ENCODE measurements at regions not wholly inside any gene's neighbourhood (a gene's known extent, or its start where the extent isn't known, plus 50 kb on each side); places are given as distances from the start of the nearest gene placed in this dataset.

DNA sequence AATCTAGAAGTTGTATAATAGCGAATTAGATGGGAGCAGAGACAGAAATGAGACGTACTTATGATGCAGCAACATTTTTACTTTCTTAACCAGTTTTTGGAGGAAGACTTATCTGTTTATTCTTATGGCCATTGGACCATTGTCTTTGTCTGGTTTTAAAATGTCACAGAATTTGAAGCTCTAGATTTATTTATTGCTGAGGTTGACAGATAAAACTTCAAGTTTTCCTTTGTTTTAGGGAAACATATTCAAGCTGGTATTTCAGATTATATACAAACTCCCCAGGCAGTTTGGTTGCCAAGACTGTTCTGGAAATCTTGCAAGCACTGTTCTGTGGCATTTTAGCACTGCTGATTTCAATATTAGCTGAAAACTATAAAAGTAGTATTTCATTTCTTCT lies 1021.7 kb downstream of the GALC start:
- TF ChIP-seq, protein P1, sequence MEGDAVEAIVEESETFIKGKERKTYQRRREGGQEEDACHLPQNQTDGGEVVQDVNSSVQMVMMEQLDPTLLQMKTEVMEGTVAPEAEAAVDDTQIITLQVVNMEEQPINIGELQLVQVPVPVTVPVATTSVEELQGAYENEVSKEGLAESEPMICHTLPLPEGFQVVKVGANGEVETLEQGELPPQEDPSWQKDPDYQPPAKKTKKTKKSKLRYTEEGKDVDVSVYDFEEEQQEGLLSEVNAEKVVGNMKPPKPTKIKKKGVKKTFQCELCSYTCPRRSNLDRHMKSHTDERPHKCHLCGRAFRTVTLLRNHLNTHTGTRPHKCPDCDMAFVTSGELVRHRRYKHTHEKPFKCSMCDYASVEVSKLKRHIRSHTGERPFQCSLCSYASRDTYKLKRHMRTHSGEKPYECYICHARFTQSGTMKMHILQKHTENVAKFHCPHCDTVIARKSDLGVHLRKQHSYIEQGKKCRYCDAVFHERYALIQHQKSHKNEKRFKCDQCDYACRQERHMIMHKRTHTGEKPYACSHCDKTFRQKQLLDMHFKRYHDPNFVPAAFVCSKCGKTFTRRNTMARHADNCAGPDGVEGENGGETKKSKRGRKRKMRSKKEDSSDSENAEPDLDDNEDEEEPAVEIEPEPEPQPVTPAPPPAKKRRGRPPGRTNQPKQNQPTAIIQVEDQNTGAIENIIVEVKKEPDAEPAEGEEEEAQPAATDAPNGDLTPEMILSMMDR (IDR thresholded peaks at IDR 0.05; ENCODE audit: poor library complexity): no peak
- TF ChIP-seq EZH2 (IDR thresholded peaks at IDR 0.05; ENCODE audit: borderline replicate concordance) (no peak), EZH2phosphoT487 (IDR thresholded peaks at IDR 0.05; ENCODE audit: low read depth, severe bottlenecking, unreplicated experiment) (no peak)
- no peak overlapping the region for H2AFZ ChIP-seq
- no peak overlapping the region for H3K4me2 ChIP-seq
- no peaks in the 10 kb centered on the region for H3K27me3 ChIP-seq
- peaks cover 5% of the 10 kb centered on the region for H3K9me3 ChIP-seq (ENCODE audit: low read depth)
- no peak overlapping the region for H3K27ac ChIP-seq
- no peaks in the 10 kb centered on the region for H3K9me2 ChIP-seq (replicated peaks; ENCODE audit: insufficient read depth)
- peaks cover 3% of the 10 kb centered on the region for H3K36me3 ChIP-seq (replicated peaks; ENCODE audit: insufficient read depth, low read depth)
- H3K79me2 ChIP-seq: no peaks in the 10 kb centered on the region
- H3K4me1 ChIP-seq (ENCODE audit: insufficient read depth): no peaks in the 10 kb centered on the region
- 89% methylated on average over 2 of the region's 2 CpGs for WGBS (ENCODE audit: low lambda C conversion rate, missing lambda C conversion rate)
- DNase-seq (ENCODE audit: low spot score): no peak
- no peaks in the 10 kb centered on the region for H4K20me1 ChIP-seq (ENCODE audit: insufficient read depth, poor library complexity, severe bottlenecking)
- no peak overlapping the region for H3K4me3 ChIP-seq

DNA sequence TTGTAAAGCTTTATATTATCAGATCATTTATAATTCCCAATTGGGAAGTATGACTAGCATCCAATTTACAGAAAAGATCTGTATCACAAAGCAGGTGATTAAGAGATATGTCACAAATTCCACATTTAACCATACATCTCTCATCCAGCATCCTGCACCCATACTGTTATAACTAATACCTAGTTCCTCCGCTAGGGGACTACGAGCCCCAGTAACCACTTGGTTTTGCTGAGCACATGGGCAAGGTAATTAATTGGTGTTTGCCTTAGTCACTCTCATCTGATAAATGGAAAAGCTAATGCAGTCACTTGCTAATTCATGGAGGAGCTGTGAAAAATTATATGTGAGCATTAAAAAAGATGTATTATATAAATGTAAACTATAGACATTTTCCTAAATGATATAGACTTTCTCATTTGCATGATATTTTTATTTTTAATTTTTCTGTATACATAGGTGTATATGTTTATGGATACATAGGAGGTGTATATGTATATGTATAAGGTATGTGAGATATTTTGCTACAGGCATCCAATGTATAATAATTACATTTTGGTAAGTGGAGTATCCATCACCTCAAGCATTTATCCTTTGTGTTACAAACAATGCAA lies 1031.8 kb downstream of the GALC start:
- DNase-seq (ENCODE audit: low spot score): peak; percentile 50
- Histone ChIP-seq H2AFZ (no peak overlapping the region), H3K27me3 (no peaks in the 10 kb centered on the region), H3K4me3 (no peak overlapping the region), H3K27ac (no peak overlapping the region), H3K4me1 (ENCODE audit: insufficient read depth) (no peaks in the 10 kb centered on the region), H4K20me1 (ENCODE audit: insufficient read depth, poor library complexity, severe bottlenecking) (no peaks in the 10 kb centered on the region), H3K9me3 (ENCODE audit: low read depth) (no peaks in the 10 kb centered on the region), H3K79me2 (no peaks in the 10 kb centered on the region), H3K9me2 (replicated peaks; ENCODE audit: insufficient read depth) (no peaks in the 10 kb centered on the region), H3K36me3 (replicated peaks; ENCODE audit: insufficient read depth, low read depth) (no peaks in the 10 kb centered on the region), H3K4me2 (no peak overlapping the region)
- 18% methylated on average over 2 of the region's 2 CpGs for WGBS (ENCODE audit: low lambda C conversion rate, missing lambda C conversion rate)
- TF ChIP-seq, protein P1 (IDR thresholded peaks at IDR 0.05; ENCODE audit: poor library complexity): peak; percentile 46
- no peak for TF ChIP-seq EZH2 (IDR thresholded peaks at IDR 0.05; ENCODE audit: borderline replicate concordance)

DNA sequence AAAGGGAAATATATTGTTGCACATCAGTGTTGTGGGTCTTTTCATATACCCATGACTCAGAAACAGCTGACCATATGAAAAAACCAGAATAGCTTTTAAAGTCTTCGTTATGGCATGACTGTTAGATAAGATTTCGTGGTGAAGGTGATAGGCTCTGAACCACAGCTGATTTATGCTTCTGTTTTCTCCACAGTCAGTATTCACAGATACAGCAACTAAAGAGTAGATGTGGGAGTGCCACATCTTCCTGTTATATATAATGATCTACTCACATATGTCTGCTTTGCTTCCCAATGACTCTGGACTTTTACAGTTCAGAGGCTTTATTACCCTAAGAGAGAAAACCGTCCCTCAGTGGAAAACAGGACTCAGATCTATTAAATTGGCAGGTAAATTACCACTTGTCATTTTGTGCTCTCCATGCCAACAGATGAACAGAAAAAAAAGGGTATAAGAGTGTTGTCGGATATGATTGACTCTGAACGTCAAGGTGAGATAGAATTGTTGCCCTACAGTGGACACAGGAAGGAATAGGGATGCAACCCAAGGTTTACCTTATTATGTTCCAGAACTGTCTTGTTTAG lies 1037.1 kb downstream of the GALC start:
- H3K4me2 ChIP-seq: no peak overlapping the region
- no peak overlapping the region for H2AFZ ChIP-seq
- H3K9me3 ChIP-seq (ENCODE audit: low read depth): no peaks in the 10 kb centered on the region
- peaks cover 3% of the 10 kb centered on the region for H3K4me1 ChIP-seq (ENCODE audit: insufficient read depth)
- no peaks in the 10 kb centered on the region for H3K36me3 ChIP-seq (replicated peaks; ENCODE audit: insufficient read depth, low read depth)
- no peaks in the 10 kb centered on the region for H3K79me2 ChIP-seq
- H3K27me3 ChIP-seq: no peaks in the 10 kb centered on the region
- TF ChIP-seq EZH2phosphoT487 (IDR thresholded peaks at IDR 0.05; ENCODE audit: low read depth, severe bottlenecking, unreplicated experiment): no peak
- H4K20me1 ChIP-seq (ENCODE audit: insufficient read depth, poor library complexity, severe bottlenecking): no peaks in the 10 kb centered on the region
- DNase-seq (ENCODE audit: low spot score): no peak
- 48% methylated on average over 5 of the region's 5 CpGs for WGBS (ENCODE audit: low lambda C conversion rate, missing lambda C conversion rate)
- H3K9me2 ChIP-seq (replicated peaks; ENCODE audit: insufficient read depth): no peaks in the 10 kb centered on the region
- H3K4me3 ChIP-seq: no peak overlapping the region
- no peak overlapping the region for H3K27ac ChIP-seq

DNA sequence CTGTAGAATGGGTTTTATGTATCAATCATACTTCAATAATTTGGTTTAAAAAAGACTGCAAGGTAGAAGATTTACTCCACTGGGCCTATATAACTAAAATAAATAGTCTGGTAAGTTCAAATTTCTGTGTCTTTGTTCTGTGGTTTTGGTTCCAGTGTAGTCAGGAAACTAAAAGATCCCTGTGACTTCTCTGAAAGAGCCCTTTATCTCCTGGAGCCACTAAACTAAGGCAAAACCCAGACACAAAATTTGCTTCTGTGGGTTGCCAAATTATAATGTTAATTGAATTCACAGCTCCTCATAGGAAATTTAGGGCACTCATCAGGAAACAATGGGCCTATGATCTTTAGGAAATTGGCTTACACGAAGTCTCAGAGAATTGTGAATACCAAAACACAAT lies 1038.4 kb downstream of the GALC start:
- WGBS (ENCODE audit: low lambda C conversion rate, missing lambda C conversion rate): 64% methylated on average over 1 of the region's 1 CpG
- Histone ChIP-seq H3K4me3 (no peak overlapping the region), H3K9me2 (replicated peaks; ENCODE audit: insufficient read depth) (no peaks in the 10 kb centered on the region), H2AFZ (no peak overlapping the region), H3K36me3 (replicated peaks; ENCODE audit: insufficient read depth, low read depth) (no peaks in the 10 kb centered on the region), H3K9me3 (ENCODE audit: low read depth) (no peaks in the 10 kb centered on the region), H3K4me1 (ENCODE audit: insufficient read depth) (peaks cover 3% of the 10 kb centered on the region), H3K4me2 (no peak overlapping the region), H3K27me3 (no peaks in the 10 kb centered on the region), H3K79me2 (no peaks in the 10 kb centered on the region), H3K27ac (no peak overlapping the region), H4K20me1 (ENCODE audit: insufficient read depth, poor library complexity, severe bottlenecking) (no peaks in the 10 kb centered on the region)
- TF ChIP-seq, protein P1 (IDR thresholded peaks at IDR 0.05; ENCODE audit: poor library complexity): no peak
- TF ChIP-seq EZH2 (IDR thresholded peaks at IDR 0.05; ENCODE audit: borderline replicate concordance) (no peak), EZH2phosphoT487 (IDR thresholded peaks at IDR 0.05; ENCODE audit: low read depth, severe bottlenecking, unreplicated experiment) (no peak)
- no peak for DNase-seq (ENCODE audit: low spot score)

Measured in hepatocyte (in vitro differentiated cells).